H1 (cell line): ENCODE measurements at regions not wholly inside any gene's neighbourhood (a gene's known extent, or its start where the extent isn't known, plus 50 kb on each side); places are given as distances from the start of the nearest gene placed in this dataset.

Experiments used
- BACH1 ChIP-seq: IDR thresholded peaks from 2 replicates; pipeline ENCODE4 v1.6.1; 2012; ENCODE audit warnings: low read length, improper control_type of control experiment
- CREB1 ChIP-seq: IDR thresholded peaks from 2 replicates; pipeline ENCODE4 v1.6.1; 2012; ENCODE audit warnings: inconsistent platforms
- CTBP2 ChIP-seq: IDR thresholded peaks from 2 replicates; pipeline ENCODE4 v1.7.0; 2011; ENCODE audit warnings: borderline replicate concordance, mild to moderate bottlenecking, moderate library complexity, mixed read lengths, low read length; ENCODE audit not compliant: insufficient read depth, insufficient read length
- EP300 ChIP-seq, 2 experiments: IDR thresholded peaks; 1 replicate in 1 of 2; 2 replicates in 1 of 2; pipeline ENCODE4 v1.6.1; 2011 to 2012; ENCODE audit warnings: low read depth in 2 of 2, low read length in 2 of 2, mild to moderate bottlenecking in 2 of 2, borderline replicate concordance in 1 of 2, inconsistent platforms in 1 of 2, moderate library complexity in 1 of 2
- NANOG ChIP-seq: IDR thresholded peaks from 2 replicates; pipeline ENCODE4 v1.6.1; 2011; ENCODE audit warnings: low read length, low read depth, mild to moderate bottlenecking, inconsistent platforms; ENCODE audit not compliant: insufficient read depth, poor library complexity, severe bottlenecking
- NRF1 ChIP-seq: IDR thresholded peaks from 2 replicates; pipeline ENCODE4 v1.6.1; 2011; ENCODE audit warnings: mild to moderate bottlenecking, low read depth, low read length, improper control_type of control experiment
- POLR2A ChIP-seq, 2 experiments: IDR thresholded peaks; 1 replicate in 1 of 2; 2 replicates in 1 of 2; pipeline ENCODE4 v1.6.1; 2011; ENCODE audit warnings: low read depth in 2 of 2, low read length in 2 of 2, mild to moderate bottlenecking in 2 of 2; ENCODE audit errors: control extremely low read depth in 1 of 2
- POLR2AphosphoS5 ChIP-seq: IDR thresholded peaks from 2 replicates; pipeline ENCODE4 v1.6.1; 2011; ENCODE audit warnings: low read depth, low read length
- SIRT6 ChIP-seq: IDR thresholded peaks from one replicate; pipeline ENCODE4 v1.7.1; 2012; ENCODE audit warnings: low read length, inconsistent platforms
- SP4 ChIP-seq: IDR thresholded peaks from 2 replicates; pipeline ENCODE4 v1.6.1; 2012; ENCODE audit warnings: low read length, inconsistent platforms
- TF ChIP-seq, protein P1 (sequence below), 3 experiments: IDR thresholded peaks; 1 replicate in 2 of 3; 2 replicates in 1 of 3; pipeline versions ENCODE4 v1.5.1 to v1.6.1; 2011; ENCODE audit warnings: low read length in 3 of 3, mild to moderate bottlenecking in 3 of 3, inconsistent platforms in 2 of 3, low read depth in 1 of 3, moderate library complexity in 1 of 3; ENCODE audit not compliant: insufficient read depth in 1 of 3; ENCODE audit errors: control extremely low read depth in 1 of 3

- TF ChIP-seq, protein P1, sequence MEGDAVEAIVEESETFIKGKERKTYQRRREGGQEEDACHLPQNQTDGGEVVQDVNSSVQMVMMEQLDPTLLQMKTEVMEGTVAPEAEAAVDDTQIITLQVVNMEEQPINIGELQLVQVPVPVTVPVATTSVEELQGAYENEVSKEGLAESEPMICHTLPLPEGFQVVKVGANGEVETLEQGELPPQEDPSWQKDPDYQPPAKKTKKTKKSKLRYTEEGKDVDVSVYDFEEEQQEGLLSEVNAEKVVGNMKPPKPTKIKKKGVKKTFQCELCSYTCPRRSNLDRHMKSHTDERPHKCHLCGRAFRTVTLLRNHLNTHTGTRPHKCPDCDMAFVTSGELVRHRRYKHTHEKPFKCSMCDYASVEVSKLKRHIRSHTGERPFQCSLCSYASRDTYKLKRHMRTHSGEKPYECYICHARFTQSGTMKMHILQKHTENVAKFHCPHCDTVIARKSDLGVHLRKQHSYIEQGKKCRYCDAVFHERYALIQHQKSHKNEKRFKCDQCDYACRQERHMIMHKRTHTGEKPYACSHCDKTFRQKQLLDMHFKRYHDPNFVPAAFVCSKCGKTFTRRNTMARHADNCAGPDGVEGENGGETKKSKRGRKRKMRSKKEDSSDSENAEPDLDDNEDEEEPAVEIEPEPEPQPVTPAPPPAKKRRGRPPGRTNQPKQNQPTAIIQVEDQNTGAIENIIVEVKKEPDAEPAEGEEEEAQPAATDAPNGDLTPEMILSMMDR (IDR thresholded peaks at IDR 0.05; ENCODE audit: control extremely low read depth in 1 of 3, insufficient read depth in 1 of 3, low read depth in 1 of 3, low read length in 3 of 3): no peak
- no peak for TF ChIP-seq NANOG
- no peak for TF ChIP-seq CTBP2
- no peak for TF ChIP-seq POLR2AphosphoS5
- TF ChIP-seq SP4: no peak
- no peak for TF ChIP-seq EP300 (IDR thresholded peaks at IDR 0.05; ENCODE audit: borderline replicate concordance in 1 of 2, low read depth in 2 of 2, low read length in 2 of 2)
- no peak for TF ChIP-seq SIRT6
- TF ChIP-seq CREB1: no peak
- TF ChIP-seq POLR2A (IDR thresholded peaks at IDR 0.05; ENCODE audit: control extremely low read depth in 1 of 2, low read depth in 2 of 2, low read length in 2 of 2): no peak
- TF ChIP-seq NRF1: no peak
- no peak for TF ChIP-seq BACH1
These were observed 410.2 kb downstream of the PRR16 start for GRCh38 chr5:120874081-120874862.
